PC-9 (cell line): ENCODE measurements at regions not wholly inside any gene's neighbourhood (a gene's known extent, or its start where the extent isn't known, plus 50 kb on each side); places are given as distances from the start of the nearest gene placed in this dataset.

Experiments
- BruUV-seq: library from RNA; stranded (reverse); fragments of 400-500 nt; replicated peaks from 2 replicates; lab custom pipeline; 2021; lab: Mats Ljungman, UMichigan
- CTCF ChIA-PET: fragments of 300-600 bp; sonication (Branson Sonifier 250); formaldehyde crosslinking; loops from one replicate; lab custom pipeline; 2022; ENCODE audit warnings: antibody characterized with exemption; lab: Charles Lee
- POLR2A ChIA-PET: fragments of 300-600 bp; sonication (Branson Sonifier 250); formaldehyde crosslinking; loops from one replicate; lab custom pipeline; 2022; ENCODE audit warnings: antibody characterized with exemption; ENCODE audit not compliant: unreplicated experiment; lab: Charles Lee
- DNase-seq, 2 experiments: peaks; one replicate each; pipeline versions ENCODE4 v3.0.0 to v3.0.0-alpha.2; 2015 to 2022; ENCODE audit warnings: mixed read lengths in 1 of 2
- H2AFZ ChIP-seq: fragments of 200-600 bp; sonication (generic); 2 replicates; pipeline ENCODE4 v1.8.1; 2017; ENCODE audit warnings: antibody characterized with exemption
- H3F3A ChIP-seq: fragments of 200-600 bp; sonication (generic); 2 replicates; pipeline ENCODE4 v1.8.1; 2017; ENCODE audit warnings: antibody characterized with exemption, mild to moderate bottlenecking, low read depth; ENCODE audit not compliant: insufficient read depth
- H3K27ac ChIP-seq: fragments of 200-600 bp; sonication (generic); 2 replicates; pipeline ENCODE4 v1.6.1; 2016; ENCODE audit warnings: mixed run types
- H3K27me3 ChIP-seq: fragments of 200-600 bp; sonication (generic); 2 replicates; pipeline ENCODE4 v1.6.1; 2016; ENCODE audit warnings: low read depth, mixed run types; ENCODE audit not compliant: insufficient read depth
- H3K36me3 ChIP-seq: fragments of 200-600 bp; sonication (generic); 2 replicates; pipeline ENCODE4 v1.6.1; 2016; ENCODE audit warnings: low read depth, mixed run types
- H3K4me1 ChIP-seq: fragments of 200-600 bp; sonication (generic); replicated peaks from 2 replicates; pipeline ENCODE4 v1.6.1; 2016; ENCODE audit warnings: mixed run types; ENCODE audit not compliant: insufficient read depth
- H3K4me2 ChIP-seq: fragments of 200-600 bp; sonication (generic); 2 replicates; pipeline ENCODE4 v1.6.1; 2017; ENCODE audit warnings: mixed run types
- H3K4me3 ChIP-seq: fragments of 200-600 bp; sonication (generic); 2 replicates; pipeline ENCODE4 v1.6.1; 2016; ENCODE audit warnings: mixed run types
- H3K79me2 ChIP-seq: fragments of 200-600 bp; sonication (generic); 2 replicates; pipeline ENCODE4 v1.6.1; 2017; ENCODE audit warnings: low read depth, mixed run types
- H3K9me2 ChIP-seq: fragments of 200-600 bp; sonication (generic); 2 replicates; pipeline ENCODE4 v1.8.1; 2017; ENCODE audit warnings: mild to moderate bottlenecking; ENCODE audit not compliant: insufficient read depth
- H3K9me3 ChIP-seq: fragments of 200-600 bp; sonication (generic); 2 replicates; pipeline ENCODE4 v1.8.1; 2016; ENCODE audit warnings: low read depth; ENCODE audit not compliant: insufficient read depth
- H4K20me1 ChIP-seq: fragments of 200-600 bp; sonication (generic); 2 replicates; pipeline ENCODE4 v1.8.1; 2017; ENCODE audit not compliant: insufficient read depth
- CTCF ChIP-seq: fragments of 200-600 bp; sonication (generic); conservative IDR thresholded peaks from 2 replicates; pipeline ENCODE4 v1.6.1; 2017; ENCODE audit warnings: mixed run types, antibody characterized with exemption, mild to moderate bottlenecking, moderate library complexity
- EZH2 ChIP-seq: fragments of 200-600 bp; sonication (generic); IDR thresholded peaks from 2 replicates; pipeline ENCODE4 v1.8.0; 2017; ENCODE audit warnings: antibody characterized with exemption, low read depth
- intact Hi-C: fragments of 100-400 bp; cut with micrococcal nuclease; formaldehyde crosslinking; loops from one replicate; pipeline ENCODE4 v1.10.0; 2022; ENCODE audit not compliant: unreplicated experiment

DNA sequence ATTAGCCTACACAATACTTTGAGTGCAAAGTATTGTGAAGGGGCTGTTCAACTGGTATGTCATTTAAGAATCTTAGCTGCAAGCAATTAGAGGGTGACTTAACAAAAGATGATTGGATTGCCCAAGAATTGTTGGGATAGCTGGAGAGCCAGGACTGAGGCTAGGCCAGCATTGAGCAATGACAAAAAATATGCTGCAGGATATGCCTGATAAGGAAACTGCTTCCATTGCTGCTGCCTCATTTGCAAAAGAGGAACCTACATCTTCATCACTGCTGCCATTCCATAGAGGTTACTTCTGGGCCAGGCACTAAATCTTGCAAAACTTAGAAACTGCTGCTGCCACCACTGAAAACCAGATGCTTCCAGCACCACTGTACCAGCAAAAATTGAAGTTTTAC, 108.0 kb upstream of the TBC1D5 start:
- no peak overlapping the region for H3K4me3 ChIP-seq
- no peaks in the 10 kb centered on the region for H3K9me2 ChIP-seq
- no TSS peak for BruUV-seq
- DNase-seq = no peak
- H3K27ac ChIP-seq = no peak overlapping the region
- H3F3A ChIP-seq = no peaks in the 10 kb centered on the region
- ChIA-PET POLR2A (no interaction called here), CTCF (no interaction called here)
- no peaks in the 10 kb centered on the region for H4K20me1 ChIP-seq
- intact Hi-C loops = no loop called here
- TF ChIP-seq EZH2 (no peak), CTCF (no peak)
- H3K4me1 ChIP-seq = no peaks in the 10 kb centered on the region
- no peak overlapping the region for H3K4me2 ChIP-seq
- H3K36me3 ChIP-seq = no peaks in the 10 kb centered on the region
- H3K79me2 ChIP-seq = no peaks in the 10 kb centered on the region
- no peaks in the 10 kb centered on the region for H3K9me3 ChIP-seq
- H3K27me3 ChIP-seq = no peaks in the 10 kb centered on the region
- no peak overlapping the region for H2AFZ ChIP-seq

DNA sequence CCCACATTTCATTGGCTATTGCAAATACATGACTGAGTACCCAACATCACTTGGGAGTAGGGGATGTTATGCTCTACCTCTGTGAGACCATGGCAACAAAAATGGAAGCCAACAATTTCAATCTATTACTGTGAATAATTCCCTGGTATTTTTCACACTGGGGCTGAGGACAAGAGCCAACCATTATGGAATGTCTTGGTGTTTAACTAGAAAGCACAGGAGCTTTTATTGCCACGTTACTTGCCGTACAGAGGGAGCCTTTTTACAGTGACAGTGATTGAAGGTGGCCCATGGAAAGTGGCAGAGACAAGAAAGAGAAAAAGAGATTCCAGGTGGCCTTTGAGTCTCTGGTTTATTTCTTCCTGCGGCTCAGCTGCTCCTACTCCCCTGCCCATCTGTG, 105.7 kb upstream of the TBC1D5 start:
- H3K27me3 ChIP-seq = no peaks in the 10 kb centered on the region
- no peak overlapping the region for H2AFZ ChIP-seq
- intact Hi-C loops = no loop called here
- POLR2A ChIA-PET = no interaction called here
- no peak overlapping the region for H3K4me2 ChIP-seq
- no peaks in the 10 kb centered on the region; the same call in 1 of the 2 replicates for H3K9me3 ChIP-seq
- TF ChIP-seq EZH2 (no peak), CTCF (no peak)
- H3K27ac ChIP-seq = no peak overlapping the region
- CTCF ChIA-PET = interaction anchor here (0.7 kb wide), 1 partner anchor 85 kb away, joined by 3 read pairs; no protein-coding TSS in a partner anchor
- H4K20me1 ChIP-seq = no peaks in the 10 kb centered on the region
- no peak for DNase-seq
- no peaks in the 10 kb centered on the region for H3K79me2 ChIP-seq
- H3K9me2 ChIP-seq = no peaks in the 10 kb centered on the region
- no peak overlapping the region for H3K4me3 ChIP-seq
- H3F3A ChIP-seq = no peaks in the 10 kb centered on the region
- H3K4me1 ChIP-seq = no peaks in the 10 kb centered on the region
- no peaks in the 10 kb centered on the region for H3K36me3 ChIP-seq
- no TSS peak for BruUV-seq

DNA sequence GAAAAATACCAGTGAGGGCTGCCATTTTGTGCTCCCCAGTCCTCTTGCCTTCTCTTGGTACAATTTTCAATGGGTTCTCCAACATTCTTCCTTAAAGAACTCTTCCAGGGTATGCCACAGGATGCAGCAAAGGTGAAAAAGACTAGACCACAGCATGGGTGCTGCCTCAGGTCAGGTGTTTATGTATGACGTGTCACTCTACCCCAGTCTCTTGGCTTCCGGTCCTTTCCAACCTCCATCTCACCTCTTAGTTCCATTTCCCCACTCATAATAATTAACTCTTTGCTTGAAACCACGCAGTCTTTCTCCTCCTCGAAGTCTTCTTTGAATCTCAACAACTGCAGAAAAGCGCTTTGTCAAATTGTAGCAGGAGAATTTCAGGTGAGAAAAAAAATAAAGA, 104.7 kb upstream of the TBC1D5 start:
- Histone ChIP-seq H3K27me3 (no peaks in the 10 kb centered on the region), H3K27ac (no peak overlapping the region), H3K4me2 (no peak overlapping the region), H3K36me3 (no peaks in the 10 kb centered on the region), H3F3A (no peaks in the 10 kb centered on the region), H3K9me3 (no peaks in the 10 kb centered on the region; the same call in 1 of the 2 replicates), H4K20me1 (no peaks in the 10 kb centered on the region), H3K79me2 (no peaks in the 10 kb centered on the region), H3K9me2 (no peaks in the 10 kb centered on the region), H3K4me1 (no peaks in the 10 kb centered on the region), H3K4me3 (no peak overlapping the region), H2AFZ (no peak overlapping the region)
- intact Hi-C loops = no loop called here
- CTCF ChIA-PET = interaction anchor here (0.7 kb wide), 1 partner anchor 513 kb away, joined by 4 read pairs; no protein-coding TSS in a partner anchor
- DNase-seq = no peak
- no TSS peak for BruUV-seq
- POLR2A ChIA-PET = no interaction called here
- TF ChIP-seq EZH2 (no peak), CTCF (no peak)
